ENCODE measurements at regions not wholly inside any gene's neighbourhood (a gene's known extent, or its start where the extent isn't known, plus 50 kb on each side); places are given as distances from the start of the nearest gene placed in this dataset.
"Not testable (repeated sequence)": the region's sequence is repeated elsewhere in the genome, so short reads cannot be mapped to it uniquely, and the experiment has no call there.

DNA sequence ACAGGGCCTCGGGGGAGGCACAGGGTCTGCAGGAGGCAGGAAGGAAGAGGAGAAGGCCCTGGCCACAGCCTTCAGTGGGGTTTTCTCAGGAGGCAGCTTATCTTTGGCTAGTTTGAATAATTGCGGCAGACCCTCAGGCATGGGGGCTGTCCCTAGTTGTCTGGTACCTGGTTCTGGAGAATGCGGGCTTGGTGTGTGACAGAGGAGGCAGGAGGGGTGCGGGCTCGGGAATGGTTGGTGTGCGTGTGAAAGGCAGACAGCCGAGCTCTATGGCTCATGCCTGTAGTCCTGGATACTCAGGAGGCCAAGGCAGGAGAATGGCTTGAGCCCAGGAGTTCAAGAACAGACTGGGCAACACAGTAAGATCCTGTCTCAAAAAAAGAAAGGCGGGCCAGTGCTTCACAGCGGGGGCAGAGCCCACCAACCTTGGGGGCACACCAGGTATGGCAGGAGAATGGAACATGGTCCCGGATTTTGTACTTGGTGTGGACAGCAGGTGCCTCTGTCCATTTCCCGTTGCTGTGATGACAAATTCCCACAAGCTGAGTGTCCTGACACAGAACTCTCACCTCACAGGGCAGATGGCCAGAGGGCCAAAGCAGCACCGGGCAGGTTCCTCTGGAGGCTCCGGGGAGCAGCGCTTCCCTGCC, 640.6 kb downstream of the TBC1D22A start:
- intact Hi-C loops (cut with DNase I): no loop called here
- Histone ChIP-seq H3K4me1 (replicated peaks in 1 of 2) (no peaks in the 10 kb centered on the region), H3K4me3 (no peak overlapping the region), H3K27ac (no peak overlapping the region), H3K27me3 (no peaks in the 10 kb centered on the region), H3K36me3 (replicated peaks in 1 of 2) (no peaks in the 10 kb centered on the region), H3K9me3 (replicated peaks in 1 of 3) (no peaks in the 10 kb centered on the region)
- DNase-seq: no peak
- 83 to 90% (median 84%) methylated on average over 12 to 14 of the region's 14 CpGs for WGBS, 4 donors
- TF ChIP-seq, protein P1, sequence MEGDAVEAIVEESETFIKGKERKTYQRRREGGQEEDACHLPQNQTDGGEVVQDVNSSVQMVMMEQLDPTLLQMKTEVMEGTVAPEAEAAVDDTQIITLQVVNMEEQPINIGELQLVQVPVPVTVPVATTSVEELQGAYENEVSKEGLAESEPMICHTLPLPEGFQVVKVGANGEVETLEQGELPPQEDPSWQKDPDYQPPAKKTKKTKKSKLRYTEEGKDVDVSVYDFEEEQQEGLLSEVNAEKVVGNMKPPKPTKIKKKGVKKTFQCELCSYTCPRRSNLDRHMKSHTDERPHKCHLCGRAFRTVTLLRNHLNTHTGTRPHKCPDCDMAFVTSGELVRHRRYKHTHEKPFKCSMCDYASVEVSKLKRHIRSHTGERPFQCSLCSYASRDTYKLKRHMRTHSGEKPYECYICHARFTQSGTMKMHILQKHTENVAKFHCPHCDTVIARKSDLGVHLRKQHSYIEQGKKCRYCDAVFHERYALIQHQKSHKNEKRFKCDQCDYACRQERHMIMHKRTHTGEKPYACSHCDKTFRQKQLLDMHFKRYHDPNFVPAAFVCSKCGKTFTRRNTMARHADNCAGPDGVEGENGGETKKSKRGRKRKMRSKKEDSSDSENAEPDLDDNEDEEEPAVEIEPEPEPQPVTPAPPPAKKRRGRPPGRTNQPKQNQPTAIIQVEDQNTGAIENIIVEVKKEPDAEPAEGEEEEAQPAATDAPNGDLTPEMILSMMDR (IDR thresholded peaks at IDR 0.05): no peak
- no peak for TF ChIP-seq POLR2A (IDR thresholded peaks at IDR 0.05)

DNA sequence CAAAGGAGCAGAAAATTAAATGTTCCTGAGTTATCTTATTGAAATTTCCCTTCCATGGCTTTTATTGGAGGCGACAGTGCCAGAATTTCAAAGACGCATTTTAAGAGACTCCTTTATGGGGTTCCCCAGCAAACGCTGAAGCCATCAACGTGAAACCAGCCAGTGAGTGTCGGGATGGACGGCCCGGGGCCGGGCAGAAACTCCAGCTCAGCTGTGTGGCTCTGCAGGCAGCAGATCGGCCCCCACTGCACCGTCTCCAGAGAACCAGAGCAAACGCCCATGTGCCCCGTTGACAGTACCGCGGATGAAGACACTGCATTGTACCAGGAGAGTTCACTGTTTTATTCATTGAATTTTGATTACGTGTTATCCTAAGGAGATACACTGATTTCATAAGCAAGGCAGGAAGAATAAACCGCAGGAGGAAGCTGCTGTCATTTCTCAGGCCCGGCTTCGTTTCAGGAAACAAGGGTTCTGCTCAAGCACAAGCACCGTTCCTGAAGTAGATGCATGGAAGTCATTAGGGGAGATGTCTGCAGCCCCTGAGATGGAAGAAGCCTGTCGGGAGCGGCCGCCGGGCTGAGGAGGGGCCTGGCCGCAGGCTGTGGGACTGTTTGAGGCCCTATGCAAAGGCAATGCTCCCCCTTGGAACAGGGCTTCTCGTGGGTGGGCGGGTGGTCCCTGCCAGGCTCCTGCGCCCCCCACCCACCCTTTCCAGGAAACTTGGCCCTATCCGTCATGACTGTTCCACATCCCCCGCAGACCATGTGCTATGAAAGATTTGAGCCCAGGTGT, 639.7 kb downstream of the TBC1D22A start:
- intact Hi-C loops (cut with DNase I): no loop called here
- Histone ChIP-seq H3K27ac (no peak overlapping the region), H3K9me3 (replicated peaks in 1 of 3) (no peaks in the 10 kb centered on the region), H3K36me3 (replicated peaks in 1 of 2) (no peaks in the 10 kb centered on the region), H3K4me1 (replicated peaks in 1 of 2) (no peaks in the 10 kb centered on the region), H3K27me3 (no peaks in the 10 kb centered on the region), H3K4me3 (no peak overlapping the region)
- 73 to 80% (median 76%) methylated on average over 25 to 29 of the region's 29 CpGs for WGBS, 4 donors
- DNase-seq: no peak
- TF ChIP-seq, protein P1 (IDR thresholded peaks at IDR 0.05): no peak
- TF ChIP-seq POLR2A (IDR thresholded peaks at IDR 0.05): no peak

DNA sequence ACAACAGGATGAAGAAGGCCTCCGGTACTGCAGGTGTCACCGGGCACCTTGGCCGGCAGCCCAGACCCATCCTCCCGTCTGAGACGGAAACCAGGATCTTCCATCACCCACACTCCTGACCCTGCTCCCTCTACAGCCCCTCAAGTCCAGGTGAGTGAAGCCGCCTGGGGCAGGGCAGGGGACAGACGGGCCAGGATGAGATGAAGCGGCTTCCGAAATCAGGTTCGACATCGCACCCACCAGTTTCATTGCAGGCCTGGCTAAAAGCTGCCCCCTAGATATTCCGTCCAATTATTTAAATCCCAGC, 639.1 kb downstream of the TBC1D22A start:
- Histone ChIP-seq H3K27ac (no peak overlapping the region), H3K36me3 (replicated peaks in 1 of 2) (no peaks in the 10 kb centered on the region), H3K4me3 (no peak overlapping the region), H3K27me3 (no peaks in the 10 kb centered on the region), H3K9me3 (replicated peaks in 1 of 3) (no peaks in the 10 kb centered on the region), H3K4me1 (replicated peaks in 1 of 2) (no peaks in the 10 kb centered on the region)
- intact Hi-C loops (cut with DNase I): no loop called here
- 85 to 92% (median 87%) methylated on average over 4 to 12 of the region's 12 CpGs for WGBS, 4 donors
- TF ChIP-seq, protein P1 (IDR thresholded peaks at IDR 0.05): no peak
- no peak for TF ChIP-seq POLR2A (IDR thresholded peaks at IDR 0.05)
- no peak for DNase-seq

DNA sequence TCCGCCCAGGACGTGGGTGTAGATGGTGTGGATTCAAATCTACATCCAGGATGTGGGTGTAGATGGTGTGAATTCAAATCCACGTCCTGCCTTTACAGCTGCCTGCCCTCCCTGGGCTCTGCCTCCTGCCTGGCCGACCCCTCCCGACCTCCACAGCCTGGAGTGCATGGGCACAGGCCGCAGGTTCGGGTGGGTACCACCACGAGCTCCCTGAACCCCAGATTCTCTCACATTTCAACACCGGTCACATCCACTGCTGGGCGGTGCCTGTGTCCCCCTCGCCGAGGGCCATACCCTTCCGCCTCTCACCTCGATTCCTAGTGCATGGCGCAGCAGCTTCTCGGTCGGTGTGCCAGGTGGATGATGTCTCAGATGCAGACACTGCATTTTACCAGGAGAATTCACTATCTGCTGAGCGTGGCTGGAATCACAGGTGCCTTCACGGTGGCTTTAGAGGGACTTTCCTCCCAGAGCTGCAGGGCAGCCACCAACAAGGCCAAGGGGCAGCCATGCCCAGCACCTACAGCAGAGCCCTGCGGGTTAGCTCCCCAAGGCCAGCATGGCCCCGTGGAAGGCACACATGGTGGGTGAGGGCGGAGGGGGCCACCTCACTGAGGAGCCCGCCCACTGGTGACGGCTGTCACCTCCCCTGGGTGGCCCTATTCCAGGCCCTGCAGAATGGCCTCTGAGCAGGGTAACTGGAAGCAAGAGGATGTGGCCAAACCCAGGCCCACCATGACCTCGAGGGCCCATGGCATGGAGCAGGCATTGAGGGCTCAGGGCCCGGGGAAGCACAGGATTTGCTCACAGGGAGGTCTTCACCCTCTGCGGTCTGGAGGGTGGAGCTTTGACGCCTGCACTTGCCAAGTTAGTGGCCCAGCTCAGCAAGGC, 638.5 kb downstream of the TBC1D22A start:
- no peak overlapping the region for H3K4me3 ChIP-seq
- no peaks in the 10 kb centered on the region for H3K36me3 ChIP-seq (replicated peaks in 1 of 2)
- TF ChIP-seq, protein P1 (IDR thresholded peaks at IDR 0.05): no peak
- no peak for TF ChIP-seq POLR2A (IDR thresholded peaks at IDR 0.05)
- intact Hi-C loops (cut with DNase I): no loop called here
- H3K27me3 ChIP-seq: no peaks in the 10 kb centered on the region
- no peak for DNase-seq
- no peaks in the 10 kb centered on the region for H3K4me1 ChIP-seq (replicated peaks in 1 of 2)
- WGBS, 4 donors: 80 to 86% (median 82%) methylated on average over 14 to 28 of the region's 28 CpGs
- no peak overlapping the region for H3K27ac ChIP-seq
- H3K9me3 ChIP-seq (replicated peaks in 1 of 3): no peaks in the 10 kb centered on the region

DNA sequence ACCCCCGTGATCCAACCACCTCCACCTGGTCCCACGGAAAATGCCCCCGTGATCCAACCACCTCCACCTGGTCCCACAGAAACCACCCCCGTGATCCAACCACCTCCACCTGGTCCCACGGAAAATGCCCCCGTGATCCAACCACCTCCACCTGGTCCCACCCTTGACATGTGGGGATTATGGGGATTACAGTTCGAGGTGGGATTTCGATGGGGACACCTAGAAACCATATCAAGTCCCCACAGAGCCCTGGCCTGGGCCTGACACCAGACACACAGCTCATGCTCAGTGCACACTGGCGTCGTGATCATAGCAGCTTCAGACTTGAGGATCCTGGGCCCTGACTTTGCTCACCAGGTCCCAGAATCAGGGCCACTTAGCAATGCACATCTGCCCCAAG, 637.7 kb downstream of the TBC1D22A start:
- intact Hi-C loops (cut with DNase I); H3K4me1 ChIP-seq (replicated peaks in 1 of 2): not testable (repeated sequence)
- WGBS, 4 donors: 86 to 97% (median 90%) methylated on average over 5 to 9 of the region's 10 CpGs; no CpG with 5 or more reads in 1 of the 4 donors

More for the DNA sequence above, 637.7 kb downstream of the TBC1D22A start:
- not testable (repeated sequence) for H3K9me3 ChIP-seq (replicated peaks in 1 of 3); DNase-seq; H3K36me3 ChIP-seq (replicated peaks in 1 of 2); H3K4me3 ChIP-seq; H3K27me3 ChIP-seq; H3K27ac ChIP-seq

All from adrenal gland (tissue), 9 donors.